ENCODE measurements at regions not wholly inside any gene's neighbourhood (a gene's known extent, or its start where the extent isn't known, plus 50 kb on each side); places are given as distances from the start of the nearest gene placed in this dataset.

DNA sequence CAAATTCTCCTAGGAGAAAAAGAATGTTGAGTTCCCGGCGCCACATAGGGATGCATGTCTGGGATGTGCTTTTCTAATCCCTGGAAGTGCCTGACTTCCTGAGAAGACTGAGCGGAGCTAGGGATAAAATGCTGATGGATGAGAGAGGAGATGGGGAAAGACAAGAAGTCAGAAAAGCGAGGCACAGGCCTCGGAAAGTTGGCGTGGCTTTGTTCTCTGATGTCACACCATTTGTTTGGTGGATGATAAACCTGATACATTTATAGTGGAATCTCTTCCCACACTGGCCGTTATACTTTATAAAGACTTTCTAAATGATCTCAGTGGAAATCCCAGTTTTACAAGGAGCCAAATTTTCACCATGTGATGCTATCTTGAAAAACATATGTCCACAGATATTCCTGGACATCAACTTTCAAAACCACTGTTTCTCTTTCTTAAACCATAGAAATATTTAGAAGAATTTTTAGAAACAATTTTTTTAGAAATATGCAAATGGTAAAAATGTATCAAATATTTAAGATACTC lies 188.8 kb upstream of the SVIL start:
- TF ChIP-seq, protein P1, sequence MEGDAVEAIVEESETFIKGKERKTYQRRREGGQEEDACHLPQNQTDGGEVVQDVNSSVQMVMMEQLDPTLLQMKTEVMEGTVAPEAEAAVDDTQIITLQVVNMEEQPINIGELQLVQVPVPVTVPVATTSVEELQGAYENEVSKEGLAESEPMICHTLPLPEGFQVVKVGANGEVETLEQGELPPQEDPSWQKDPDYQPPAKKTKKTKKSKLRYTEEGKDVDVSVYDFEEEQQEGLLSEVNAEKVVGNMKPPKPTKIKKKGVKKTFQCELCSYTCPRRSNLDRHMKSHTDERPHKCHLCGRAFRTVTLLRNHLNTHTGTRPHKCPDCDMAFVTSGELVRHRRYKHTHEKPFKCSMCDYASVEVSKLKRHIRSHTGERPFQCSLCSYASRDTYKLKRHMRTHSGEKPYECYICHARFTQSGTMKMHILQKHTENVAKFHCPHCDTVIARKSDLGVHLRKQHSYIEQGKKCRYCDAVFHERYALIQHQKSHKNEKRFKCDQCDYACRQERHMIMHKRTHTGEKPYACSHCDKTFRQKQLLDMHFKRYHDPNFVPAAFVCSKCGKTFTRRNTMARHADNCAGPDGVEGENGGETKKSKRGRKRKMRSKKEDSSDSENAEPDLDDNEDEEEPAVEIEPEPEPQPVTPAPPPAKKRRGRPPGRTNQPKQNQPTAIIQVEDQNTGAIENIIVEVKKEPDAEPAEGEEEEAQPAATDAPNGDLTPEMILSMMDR (IDR thresholded peaks at IDR 0.05), result no peak
- TF ChIP-seq POLR2AphosphoS5 (IDR thresholded peaks at IDR 0.05), result no peak
- no peak for TF ChIP-seq EP300 (IDR thresholded peaks at IDR 0.05)
- no peak for TF ChIP-seq POLR2A (IDR thresholded peaks at IDR 0.05)
